ENCODE measurements at regions not wholly inside any gene's neighbourhood (a gene's known extent, or its start where the extent isn't known, plus 50 kb on each side); places are given as distances from the start of the nearest gene placed in this dataset.
"Not testable (repeated sequence)": the region's sequence is repeated elsewhere in the genome, so short reads cannot be mapped to it uniquely, and the experiment has no call there.

- not testable (repeated sequence) for DNase-seq
Measured at GRCh38 chr13:52324831-52325230, 81.1 kb downstream of the THSD1 start.

- no peak for DNase-seq
Measured at GRCh38 chr13:52319876-52320275, 86.1 kb downstream of the THSD1 start.

- not testable (repeated sequence) for DNase-seq
Measured at GRCh38 chr13:52309833-52310232, 96.1 kb downstream of the THSD1 start.

DNA sequence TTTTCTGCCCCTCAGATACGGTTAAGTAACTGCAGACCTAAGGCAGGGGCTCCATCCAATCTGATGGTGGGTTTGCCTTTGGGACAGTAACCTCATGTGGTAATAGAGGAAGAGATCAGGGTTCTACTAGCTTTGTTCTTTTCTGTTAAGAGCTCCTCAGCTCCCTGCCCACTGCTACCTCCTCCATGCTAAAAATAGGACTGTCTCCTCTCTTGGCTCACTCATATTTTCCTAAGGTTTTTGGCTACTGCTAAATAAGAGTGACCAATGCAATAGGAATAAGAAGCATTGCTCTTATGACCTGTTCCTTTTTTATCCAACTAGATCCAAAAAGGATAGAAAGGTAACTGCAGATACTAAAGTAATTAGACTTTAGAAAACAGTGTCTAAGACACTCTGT, 99.6 kb downstream of the THSD1 start:
- not testable (repeated sequence) for DNase-seq

GRCh38 chr13:52303098-52303497, 102.9 kb downstream of the THSD1 start:
- DNase-seq: not testable (repeated sequence)

DNA sequence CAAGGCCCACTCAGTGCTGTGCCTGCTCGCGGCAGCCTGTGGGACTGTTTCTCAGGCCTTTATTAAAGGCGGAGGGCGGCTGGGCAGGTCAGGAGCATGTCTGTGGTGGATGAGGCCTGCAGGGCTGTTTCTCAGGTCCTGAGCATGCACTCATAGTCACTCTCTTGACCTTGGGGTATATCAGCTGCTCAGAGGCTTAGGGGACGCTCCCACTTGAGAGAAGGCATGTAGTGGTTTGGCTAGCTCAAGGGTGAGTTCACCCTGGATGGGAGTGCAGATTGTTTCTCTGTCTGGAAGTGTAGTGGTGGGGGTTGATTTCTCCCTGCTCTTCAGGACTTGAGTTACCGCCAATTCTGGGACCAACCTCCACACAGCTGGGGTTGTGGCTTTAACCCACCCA, 103.3 kb downstream of the THSD1 start:
- DNase-seq: not testable (repeated sequence)

- DNase-seq: not testable (repeated sequence)
Measured at GRCh38 chr13:52301810-52302400, 104.1 kb downstream of the THSD1 start.

DNA sequence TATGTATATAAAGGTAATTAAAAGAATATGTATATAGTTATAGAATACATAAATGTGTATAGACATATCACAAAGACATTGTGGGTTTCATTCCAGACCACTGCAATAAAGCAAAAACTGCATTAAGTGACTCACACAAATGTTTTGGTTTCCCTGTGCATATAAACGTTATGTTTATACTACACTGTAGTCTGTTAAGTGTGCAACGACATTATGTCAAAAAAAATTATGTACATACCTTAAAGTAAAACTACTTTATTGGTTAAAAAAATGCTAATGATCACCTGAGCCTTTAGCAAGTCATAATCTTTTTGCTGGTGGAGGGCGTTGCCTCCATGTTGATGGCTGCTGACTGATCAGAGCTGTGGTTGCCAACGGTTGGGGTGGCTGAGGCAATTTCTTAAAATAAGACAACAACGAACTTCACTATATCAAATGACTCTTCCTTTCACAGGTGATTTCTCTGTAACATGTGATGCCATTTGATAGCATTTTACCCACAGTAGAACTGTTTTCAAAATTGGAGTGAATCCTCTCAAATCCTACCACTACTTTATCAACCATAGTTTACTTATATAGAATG, 107.8 kb downstream of the THSD1 start:
- not testable (repeated sequence) for DNase-seq

- not testable (repeated sequence) for DNase-seq
Measured at GRCh38 chr13:52288891-52289290, 117.1 kb downstream of the THSD1 start.

DNA sequence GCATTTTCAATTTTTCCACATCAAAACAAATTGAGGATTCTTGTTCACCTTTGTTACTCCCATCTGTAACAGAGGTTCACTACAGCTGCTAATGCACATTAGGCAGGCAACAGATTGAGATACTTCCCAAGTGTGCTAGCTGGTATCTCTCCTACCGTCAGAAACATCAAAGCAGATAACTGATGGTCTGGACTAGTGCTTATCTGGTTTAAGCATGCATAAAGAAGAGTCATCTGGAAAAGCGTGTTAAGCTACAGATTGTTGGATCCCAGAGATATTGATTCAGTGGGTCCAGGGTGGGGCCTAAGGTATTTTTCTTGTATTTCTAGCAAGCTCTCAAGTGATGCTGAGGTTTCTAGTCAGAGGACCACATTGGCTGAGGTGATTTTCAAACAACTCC, 122.0 kb upstream of the NEK3 start:
- DNase-seq: not testable (repeated sequence)

DNA sequence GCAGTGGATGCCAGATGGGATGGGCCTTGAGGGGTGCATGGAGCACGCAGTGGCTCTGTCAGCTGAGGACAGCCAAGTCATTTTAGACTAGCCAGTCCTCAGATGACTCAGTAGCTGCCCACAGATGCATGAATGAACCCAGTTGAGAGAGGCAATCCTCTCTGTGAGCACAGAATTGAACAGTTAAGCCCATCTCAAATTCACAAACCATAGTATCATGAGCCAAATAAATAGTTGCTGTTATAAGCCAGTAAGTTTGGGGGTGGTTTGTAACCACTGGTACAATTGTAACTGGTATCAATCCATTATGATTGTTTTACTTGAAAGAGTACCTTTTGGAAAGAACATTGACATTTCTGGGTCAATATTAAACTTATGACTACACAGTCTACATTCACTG, 120.0 kb upstream of the NEK3 start:
- not testable (repeated sequence) for DNase-seq

GRCh38 chr13:52254299-52254698, 94.9 kb upstream of the NEK3 start:
- DNase-seq: not testable (repeated sequence)

- not testable (repeated sequence) for DNase-seq
Measured at GRCh38 chr13:52240752-52241151, 81.4 kb upstream of the NEK3 start.

DNA sequence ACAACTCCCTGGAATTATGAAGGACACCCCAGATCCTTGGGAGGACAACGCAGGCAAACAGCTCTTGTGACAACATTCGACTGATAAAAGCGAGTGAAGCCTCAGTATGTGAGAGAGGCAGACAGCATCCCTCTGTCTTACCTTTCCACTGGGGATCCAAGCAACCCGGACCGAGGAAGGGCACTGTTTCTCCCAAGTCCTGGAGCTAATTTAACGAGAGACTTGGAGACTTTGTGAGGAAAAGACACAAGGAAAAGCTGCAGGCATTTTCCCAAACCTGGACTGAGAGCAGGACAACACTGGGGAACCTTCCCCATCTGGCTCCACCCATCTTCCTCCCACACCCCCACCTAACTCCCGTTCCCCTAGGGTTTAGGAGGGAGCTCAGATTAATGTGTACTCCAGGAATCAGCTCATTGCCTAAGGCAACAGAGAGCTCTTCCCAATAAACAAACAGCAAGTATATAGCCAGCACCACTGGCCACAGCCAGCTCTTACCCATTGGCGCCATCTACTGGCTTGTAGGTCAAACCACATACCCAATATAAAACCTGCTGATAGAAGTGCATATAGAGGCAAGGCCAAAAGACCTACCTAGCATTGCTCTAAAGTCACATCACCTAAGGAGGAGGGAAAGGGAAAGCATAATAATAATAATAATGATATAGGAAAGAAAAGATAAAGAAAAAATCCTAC, 76.7 kb upstream of the NEK3 start:
- peak; percentile 2 for DNase-seq

DNA sequence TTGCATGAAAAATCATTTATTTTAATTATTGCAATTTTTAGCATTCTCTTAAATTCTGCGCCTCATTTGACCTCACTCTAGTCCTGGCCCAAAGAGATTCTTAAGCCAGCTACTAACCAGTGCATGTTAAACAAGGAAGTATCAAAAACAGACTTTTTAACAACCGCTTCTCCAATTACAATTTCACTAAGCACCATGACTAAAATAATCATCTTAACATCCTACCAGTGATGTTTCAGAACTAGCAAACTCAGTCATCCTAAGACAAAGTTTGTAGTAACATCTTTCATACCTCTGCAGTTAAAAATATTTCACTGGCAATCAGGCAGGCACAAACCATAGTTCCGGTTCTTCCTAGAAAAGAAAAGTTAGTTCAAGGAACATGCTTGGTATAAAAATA, 75.5 kb upstream of the NEK3 start:
- not testable (repeated sequence) for DNase-seq

GRCh38 chr13:52223063-52223462, 63.7 kb upstream of the NEK3 start:
- not testable (repeated sequence) for DNase-seq

DNA sequence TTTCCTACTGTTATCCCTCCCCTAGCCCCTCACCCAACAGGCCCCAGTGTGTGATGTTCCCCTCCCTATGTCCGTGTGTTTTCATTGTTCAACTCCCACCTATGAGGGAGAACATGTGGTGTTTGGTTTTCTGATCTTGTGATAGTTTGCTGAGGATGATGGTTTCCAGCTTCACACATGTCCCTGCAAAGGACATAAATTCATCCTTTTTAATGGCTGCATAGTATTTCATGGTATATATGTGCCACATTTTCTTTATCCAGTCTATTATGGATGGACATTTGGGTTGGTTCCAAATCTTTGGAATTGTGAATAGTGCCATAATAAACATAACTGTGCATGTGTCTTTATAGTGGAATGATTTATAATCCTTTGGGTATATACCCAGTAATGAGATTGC, 54.5 kb upstream of the NEK3 start:
- not testable (repeated sequence) for DNase-seq

DNA sequence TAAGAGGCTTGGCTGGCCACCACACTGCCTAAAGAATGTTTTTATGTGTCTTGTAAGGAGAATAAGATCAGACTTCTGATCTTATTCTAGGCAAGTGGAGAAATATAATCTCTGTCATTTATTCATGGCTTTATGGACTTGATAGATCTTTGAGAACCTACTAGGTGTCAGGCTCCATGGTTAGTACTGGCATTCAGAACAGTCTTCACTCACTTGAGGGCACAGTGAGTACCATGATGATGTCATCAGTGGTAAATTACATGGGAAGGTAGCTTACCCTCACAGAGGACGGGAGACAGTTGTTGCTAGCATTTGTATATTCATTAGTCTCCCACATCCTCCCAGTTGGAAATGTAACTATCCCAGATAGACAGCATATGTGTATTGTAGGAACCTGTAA, 53.5 kb upstream of the NEK3 start:
- DNase-seq: not testable (repeated sequence)

GRCh38 chr13:52211416-52211776, 52.0 kb upstream of the NEK3 start:
- not testable (repeated sequence) for DNase-seq

DNA sequence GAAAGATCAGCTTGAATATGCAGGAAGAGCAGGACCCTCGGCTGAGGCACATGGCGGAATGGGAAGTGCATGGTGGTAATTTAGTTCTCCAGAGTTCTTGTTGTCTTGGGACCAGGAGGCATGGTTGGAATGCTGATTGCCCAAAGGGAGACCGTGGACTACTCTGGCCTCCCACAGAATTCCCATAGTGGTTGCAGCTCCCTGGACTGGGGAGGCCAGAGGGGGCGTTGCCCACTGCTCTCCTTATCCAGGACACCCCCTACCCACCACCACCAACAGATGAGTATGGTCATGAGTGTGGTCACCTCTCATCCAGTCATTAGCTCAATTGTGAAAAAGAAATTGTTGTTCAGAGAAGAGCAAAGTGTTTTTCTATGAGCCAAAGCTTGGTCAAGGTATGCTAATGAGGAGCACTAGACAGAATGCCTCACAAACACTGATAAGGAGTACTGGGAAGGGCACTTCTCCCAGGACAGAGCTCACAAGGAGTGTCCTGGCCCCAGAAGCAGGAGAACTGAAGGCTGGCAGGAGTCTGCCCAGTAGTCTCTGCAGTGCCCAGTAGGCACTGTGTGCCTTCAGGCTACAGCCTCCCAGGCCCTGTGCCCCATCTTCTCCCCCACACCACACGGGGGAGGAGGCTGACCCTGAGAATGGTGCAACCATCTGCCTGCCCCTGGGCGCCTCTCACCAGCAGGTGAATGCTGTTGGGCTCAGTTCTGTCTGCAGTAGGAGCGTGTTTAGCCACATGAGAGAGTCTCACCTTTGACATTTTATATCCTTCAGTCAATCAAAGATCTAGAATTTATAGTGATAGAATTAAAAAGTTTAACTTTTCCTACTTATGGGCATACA, 51.4 kb upstream of the NEK3 start:
- not testable (repeated sequence) for DNase-seq
